ENCODE measurements at regions not wholly inside any gene's neighbourhood (a gene's known extent, or its start where the extent isn't known, plus 50 kb on each side); places are given as distances from the start of the nearest gene placed in this dataset.

- Histone ChIP-seq H3K36me3 (ENCODE audit: insufficient read depth in 1 of 2, low read depth in 1 of 2) (no peaks in the 10 kb centered on the region), H3K4me1 (no peaks in the 10 kb centered on the region), H3K9me3 (no peaks in the 10 kb centered on the region), H3K27ac (no peak overlapping the region), H3K27me3 (ENCODE audit: insufficient read depth in 3 of 3, low read length in 2 of 3) (no peaks in the 10 kb centered on the region), H3K4me3 (no peak overlapping the region)
- 87 to 92% (median 87%) methylated on average over 9 of the region's 9 CpGs for WGBS, 3 donors
- TF ChIP-seq CTCF (IDR thresholded peaks at IDR 0.05), result no peak
- DNase-seq, result no peak
- intact Hi-C loops (cut with DNase I), result no loop called here
- ATAC-seq, result no peak
Observed at GRCh38 chr12:58819345-58819744, 101.0 kb downstream of the LRIG3 start.

GRCh38 chr12:58819985-58820384 lies 100.3 kb downstream of the LRIG3 start:
- ATAC-seq, result no peak
- Histone ChIP-seq H3K36me3 (ENCODE audit: insufficient read depth in 1 of 2, low read depth in 1 of 2) (no peaks in the 10 kb centered on the region), H3K4me3 (no peak overlapping the region), H3K27me3 (ENCODE audit: insufficient read depth in 3 of 3, low read length in 2 of 3) (no peaks in the 10 kb centered on the region), H3K9me3 (no peaks in the 10 kb centered on the region), H3K4me1 (no peaks in the 10 kb centered on the region), H3K27ac (no peak overlapping the region)
- TF ChIP-seq CTCF (IDR thresholded peaks at IDR 0.05), result no peak
- intact Hi-C loops (cut with DNase I), result no loop called here
- DNase-seq, result no peak
- WGBS, 3 donors, result 87 to 93% (median 90%) methylated on average over 1 of the region's 1 CpG
